GM18873 (cell line): ENCODE measurements at regions not wholly inside any gene's neighbourhood (a gene's known extent, or its start where the extent isn't known, plus 50 kb on each side); places are given as distances from the start of the nearest gene placed in this dataset.

ENCODE experiments used
- ATAC-seq: cut with Tn5 transposase; IDR thresholded peaks from one replicate; pipeline ENCODE4 v1.9.1; 2021; ENCODE audit warnings: mild to moderate bottlenecking, moderate library complexity, moderate number of reproducible peaks; ENCODE audit not compliant: unreplicated experiment, low FRiP score

DNA sequence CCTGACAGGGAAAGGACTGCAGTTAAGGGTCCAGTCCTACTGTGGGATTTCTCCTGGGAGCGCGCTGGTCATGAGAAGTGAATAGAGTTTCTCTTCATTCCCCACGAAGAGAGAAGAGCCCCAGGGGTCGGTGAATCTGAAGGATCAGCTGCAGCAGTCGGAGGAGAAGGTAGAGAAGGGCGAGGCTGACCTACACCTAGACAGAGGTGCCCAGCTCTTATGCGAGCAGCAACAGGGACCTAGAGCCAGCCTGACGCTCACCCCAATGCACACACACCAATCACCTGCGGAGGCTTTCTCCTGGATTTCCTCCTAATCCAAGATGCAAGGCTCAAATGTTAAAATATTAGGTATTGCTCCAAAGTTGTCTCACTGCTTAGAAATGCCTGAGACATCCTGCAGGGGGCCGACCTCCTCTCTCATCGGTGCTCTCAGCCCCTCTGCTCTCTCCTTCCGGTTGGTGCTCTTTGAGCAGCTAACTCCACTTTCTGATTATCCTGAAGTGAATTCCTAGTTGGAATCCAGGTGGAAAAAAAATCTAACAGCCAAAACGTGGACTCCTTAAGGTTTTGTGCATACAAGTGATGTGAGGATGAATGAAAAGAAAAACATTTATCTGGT, 176.4 kb downstream of the AHR start:
- ATAC-seq: no peak

DNA sequence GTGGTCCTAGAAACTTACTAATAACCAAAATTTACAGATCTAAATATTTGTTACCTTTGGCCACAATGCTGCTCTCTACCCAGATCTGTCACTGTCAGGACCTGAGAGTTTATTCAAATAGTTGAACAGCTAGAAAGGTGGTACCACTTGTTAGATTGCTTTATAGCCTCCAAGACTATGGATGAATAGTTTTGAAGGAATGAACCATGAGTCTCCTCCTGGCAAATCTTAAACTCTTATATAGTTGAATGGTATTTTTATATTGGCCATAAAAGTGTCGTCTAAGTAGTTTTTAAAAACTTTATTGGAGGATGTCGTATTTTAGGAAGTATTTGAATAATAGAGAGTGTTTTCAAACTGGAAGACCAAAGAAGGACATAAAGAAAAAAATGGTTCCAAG, 178.7 kb downstream of the AHR start:
- ATAC-seq: no peak

DNA sequence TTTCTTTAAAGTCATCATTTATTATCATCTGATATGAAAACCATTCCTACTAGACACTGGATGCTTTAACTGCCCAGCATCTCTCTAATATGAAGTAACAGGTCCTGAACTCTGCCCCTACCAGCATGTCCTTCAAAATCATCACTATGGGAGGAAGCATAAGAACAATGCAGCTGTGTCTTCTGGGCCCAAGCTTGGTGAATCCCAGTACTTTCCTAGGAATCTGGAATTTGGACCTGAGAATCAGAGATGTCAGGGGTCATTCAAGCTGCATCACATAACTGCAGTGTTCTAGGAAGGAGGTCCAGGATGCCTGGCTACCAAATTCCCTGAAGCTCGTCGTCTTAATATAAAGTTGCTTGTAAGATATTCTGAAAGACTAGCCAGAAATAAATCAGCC, 182.7 kb downstream of the AHR start:
- ATAC-seq: no peak

DNA sequence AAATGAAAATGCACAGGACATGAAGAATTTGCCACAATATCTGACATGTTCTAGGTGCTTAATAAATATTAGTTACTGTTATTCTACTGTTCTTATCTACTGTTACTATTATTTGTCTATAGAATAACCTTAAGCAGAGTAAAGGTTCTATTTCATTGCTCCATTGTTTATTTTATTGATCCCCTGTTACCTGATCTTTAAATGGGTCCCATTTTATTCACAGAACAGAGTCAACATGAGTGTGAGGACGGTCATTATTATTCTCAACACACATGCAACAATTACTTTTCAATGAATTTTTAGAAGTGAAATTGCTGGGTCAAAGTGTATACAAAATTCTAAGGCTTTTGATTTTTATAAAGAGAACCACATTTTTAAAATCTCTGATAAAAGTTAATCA, 186.9 kb downstream of the AHR start:
- no peak for ATAC-seq

DNA sequence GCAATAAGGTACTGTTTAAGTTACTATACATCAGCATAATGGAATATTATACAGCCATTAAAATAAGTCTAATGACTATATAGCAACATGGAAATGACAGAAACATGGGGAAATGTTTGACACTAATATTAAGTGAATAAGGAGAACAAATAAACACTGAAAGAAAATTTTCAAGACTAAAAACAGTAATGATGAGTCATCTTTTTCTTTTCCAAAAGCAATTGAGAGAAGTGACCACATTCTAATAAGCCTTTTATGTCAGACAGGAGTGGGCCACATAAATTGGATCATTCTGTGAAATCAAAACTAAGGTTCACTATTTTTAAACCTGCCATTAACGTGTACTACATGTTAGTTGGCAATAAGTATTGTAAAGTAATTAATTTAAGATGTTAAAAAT, 187.5 kb downstream of the AHR start:
- ATAC-seq: no peak

DNA sequence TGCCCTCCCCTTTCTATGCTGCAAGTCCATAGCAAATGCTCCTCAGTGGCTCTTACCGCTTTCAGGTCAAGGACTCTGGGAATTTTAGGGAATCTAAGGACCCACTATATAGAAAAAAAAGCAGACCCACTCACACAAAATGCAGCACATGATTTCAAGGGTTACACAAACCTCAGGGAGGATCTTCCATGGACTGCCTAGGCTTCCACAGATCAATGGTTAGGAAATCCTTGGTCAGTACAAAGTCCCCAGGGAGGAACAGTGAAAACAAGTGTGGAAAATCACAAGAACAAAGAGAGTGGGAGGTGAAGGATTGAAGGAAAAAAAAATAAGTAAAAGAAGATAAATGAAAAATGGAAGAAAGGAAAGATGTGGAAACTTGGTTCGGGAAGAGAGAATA, 188.4 kb downstream of the AHR start:
- no peak for ATAC-seq

DNA sequence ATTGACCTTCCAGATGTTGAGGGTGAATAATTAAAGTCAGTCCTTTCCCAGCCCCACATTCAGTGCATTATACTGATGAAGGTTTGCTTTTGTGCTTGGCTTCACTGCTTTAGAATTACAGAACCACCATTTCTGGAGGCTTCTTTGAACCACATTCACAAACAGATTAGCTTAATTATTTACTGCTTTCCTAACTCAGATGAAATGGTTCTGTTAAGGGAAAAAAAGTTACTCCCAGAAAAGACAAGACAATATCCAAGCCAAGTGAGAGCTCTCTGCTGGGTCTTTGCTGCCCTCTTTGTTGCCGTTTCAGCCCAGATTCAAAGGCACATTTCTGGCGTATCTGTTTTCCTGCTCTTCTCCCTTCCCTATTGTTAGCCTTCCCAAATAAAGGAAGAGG, 188.9 kb downstream of the AHR start:
- no peak for ATAC-seq

DNA sequence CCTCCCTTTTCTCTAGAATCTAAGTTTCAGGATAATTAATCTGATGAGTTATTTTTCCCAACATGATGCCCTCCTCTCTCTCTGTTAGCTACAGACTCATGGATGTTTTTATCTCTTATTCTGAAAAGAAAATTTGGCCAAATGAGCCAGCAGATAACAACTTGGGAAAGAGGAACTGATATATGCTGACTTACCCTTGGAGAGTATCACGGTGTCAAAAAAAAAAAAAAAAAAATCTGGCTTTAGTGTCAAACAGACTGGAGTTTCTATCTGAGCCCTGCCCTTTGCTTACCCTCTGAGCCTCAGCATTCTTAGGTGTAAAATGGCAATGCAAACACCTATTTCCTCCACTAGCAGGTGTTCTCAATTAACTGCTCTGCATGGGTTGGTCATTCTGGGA, 190.4 kb downstream of the AHR start:
- no peak for ATAC-seq

DNA sequence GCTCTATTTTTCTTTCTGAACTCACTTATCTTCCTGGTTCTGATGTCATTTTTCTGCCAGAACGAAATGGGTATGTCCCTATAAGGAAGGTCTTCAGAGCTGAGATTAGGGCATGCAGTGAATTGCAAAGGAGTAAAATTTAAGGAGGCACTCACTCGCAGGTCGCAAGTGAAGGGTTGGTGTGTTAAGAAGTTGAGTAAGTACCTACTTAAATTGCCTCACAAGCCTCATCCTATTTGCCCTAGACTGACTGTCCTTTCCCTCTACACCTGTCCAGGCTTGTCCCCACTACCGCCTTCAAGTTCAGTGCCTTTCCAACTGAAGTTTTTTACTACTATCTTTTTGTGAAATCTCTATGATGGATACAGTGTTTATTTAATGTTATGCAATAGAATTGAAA, 191.5 kb downstream of the AHR start:
- no peak for ATAC-seq

DNA sequence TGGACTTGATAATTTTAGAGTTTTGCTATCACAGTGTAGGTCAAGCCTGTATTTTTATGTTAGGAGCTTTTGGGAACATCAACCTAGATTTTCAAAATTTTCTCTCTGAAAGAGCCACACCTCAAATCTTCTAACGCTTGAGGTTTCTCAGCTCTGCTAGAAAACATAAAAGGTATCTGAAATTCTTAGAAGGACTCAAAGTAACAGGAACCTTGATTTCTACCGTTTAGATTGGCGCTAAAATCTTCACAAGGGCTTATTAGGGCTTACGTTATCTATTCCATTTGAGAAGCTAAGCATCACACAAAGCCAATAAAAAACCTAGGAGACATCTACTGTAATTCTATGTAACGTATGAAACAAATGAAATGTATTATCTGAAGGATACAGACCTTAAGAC, 192.4 kb downstream of the AHR start:
- no peak for ATAC-seq

DNA sequence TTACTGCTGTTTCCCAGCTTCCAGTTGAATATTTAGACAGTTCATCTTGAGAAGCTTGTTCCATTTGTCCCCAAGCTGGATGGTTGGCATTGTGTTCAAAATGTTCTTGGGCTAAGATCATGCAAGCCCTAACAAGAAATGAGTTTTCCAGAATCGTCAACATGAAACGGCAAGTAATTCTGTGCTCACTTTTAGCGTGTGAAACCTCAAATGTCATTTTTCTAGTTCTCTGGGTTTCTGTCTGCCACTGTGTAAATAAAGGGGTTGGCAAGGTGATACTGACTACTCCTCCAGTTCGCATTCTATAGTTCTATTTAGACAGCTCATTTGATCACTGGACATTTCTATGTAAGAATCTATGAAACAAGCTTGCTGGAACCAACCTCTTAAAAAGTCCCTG, 194.0 kb downstream of the AHR start:
- ATAC-seq: peak; percentile 52

DNA sequence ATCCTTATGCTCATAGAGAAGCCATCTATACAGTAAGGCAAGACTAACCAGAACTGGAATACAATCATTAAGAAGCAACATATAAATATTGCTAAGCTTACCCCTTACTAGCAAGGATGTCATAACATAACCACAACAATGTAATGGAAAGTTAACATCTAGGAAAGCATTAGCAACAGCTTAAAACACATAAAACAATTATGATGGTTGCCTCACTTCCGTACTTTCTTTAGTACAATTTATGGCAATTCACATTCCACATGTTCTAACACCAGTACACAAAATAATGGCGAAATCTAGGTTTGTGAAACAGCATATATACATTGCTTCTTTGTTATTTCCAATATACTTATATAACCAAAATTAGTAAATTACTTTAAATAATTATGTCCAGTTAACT, 195.0 kb downstream of the AHR start:
- no peak for ATAC-seq

DNA sequence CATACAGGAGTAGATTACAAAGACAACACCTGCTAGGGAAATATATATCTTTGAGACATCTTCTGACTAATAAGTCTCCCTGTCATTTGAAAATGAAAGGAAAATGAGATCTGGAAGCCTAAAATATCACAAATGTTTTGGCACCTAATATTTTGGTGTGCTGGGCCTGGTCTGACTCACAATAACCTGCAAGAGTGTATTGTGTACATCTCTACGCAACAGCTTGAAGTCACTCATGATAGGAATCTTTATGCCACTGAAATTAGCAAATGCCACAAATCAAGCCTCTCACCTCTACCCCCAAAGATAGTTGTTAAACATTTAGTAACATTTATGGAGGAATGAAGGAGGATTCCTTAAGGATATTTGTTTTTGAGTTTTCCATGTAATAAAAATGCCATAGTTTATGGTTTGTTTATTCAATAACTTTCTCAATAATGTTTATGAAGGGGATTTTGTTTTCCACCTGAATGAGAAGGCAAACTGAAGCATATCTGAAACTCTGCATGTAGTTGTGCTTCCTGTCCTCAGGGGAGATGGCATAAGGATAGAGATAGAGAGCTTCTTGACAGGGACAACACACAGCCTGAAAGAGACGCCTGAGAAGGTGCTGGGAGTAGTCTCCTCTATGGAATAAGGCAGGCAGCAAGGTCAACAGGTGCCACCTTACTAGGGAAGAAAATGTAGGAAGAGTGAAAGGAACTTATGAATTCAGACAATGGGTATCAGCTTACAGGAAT, 197.4 kb downstream of the AHR start:
- ATAC-seq: no peak

DNA sequence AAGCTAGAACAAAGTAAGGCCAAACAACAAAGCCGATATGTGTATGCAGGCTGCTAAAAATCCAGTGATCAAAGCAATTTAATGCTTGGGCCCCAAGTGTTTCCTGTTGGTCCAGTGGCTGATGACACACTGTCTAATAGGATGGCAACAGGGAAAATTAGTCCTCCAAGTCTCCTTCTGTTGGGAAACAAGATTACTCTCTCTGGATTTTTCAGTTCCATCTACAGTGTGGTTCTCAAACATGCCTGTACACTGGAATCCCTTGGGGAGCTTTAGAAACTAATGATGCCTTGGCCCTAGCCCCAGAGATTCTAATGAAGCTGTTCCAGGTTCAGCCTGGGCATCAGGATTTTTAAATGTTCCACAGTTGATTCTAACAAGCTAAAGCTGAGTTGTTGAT, 198.7 kb downstream of the AHR start:
- no peak for ATAC-seq

DNA sequence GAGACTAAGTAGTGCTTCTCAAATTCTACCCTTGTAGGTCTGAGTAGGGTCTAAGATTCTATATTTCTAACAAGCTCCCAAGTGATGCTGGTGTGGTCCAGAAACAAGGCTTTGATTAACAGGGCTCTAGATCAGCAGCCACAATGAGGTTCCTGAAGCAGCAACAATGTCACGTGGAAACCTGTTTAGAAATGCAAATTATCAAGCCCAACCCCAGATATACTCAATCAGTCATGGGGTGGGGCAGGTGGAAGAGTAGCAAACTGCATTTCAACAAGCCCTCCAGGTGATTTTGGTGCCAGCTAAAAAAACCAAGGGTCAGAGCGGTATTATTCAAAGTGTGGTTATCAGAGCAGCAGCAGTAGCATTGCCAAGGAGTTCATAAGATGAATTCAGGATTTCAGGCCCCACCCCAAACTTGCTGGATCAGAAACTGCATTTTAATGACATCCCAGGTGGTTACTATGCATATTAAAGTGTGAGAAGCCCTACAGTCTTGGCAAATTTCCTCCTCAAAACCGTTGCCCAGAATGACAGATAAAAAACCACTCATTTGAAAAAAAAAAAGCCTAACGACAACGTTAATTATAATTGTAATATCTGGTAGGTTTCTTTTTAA, 199.2 kb downstream of the AHR start:
- no peak for ATAC-seq

DNA sequence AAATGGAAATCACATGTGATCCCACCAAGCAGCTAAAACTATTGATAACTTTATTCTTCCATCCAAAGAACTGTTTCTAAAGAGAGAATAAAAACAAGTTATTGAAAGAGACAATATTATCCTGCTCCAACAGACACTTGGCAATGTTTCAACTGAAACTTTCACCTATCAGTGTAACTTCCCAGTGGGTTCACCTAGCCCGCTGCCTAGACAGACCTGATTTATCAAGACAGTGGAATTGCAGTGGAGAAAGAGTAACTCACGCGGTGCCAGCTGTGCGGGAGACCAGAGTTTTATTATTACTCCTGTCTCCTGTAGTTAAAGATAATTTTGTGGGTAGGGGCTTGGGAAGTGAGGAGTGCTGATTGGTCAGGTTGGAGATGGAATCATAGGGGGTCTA, 199.8 kb downstream of the AHR start:
- ATAC-seq: no peak

DNA sequence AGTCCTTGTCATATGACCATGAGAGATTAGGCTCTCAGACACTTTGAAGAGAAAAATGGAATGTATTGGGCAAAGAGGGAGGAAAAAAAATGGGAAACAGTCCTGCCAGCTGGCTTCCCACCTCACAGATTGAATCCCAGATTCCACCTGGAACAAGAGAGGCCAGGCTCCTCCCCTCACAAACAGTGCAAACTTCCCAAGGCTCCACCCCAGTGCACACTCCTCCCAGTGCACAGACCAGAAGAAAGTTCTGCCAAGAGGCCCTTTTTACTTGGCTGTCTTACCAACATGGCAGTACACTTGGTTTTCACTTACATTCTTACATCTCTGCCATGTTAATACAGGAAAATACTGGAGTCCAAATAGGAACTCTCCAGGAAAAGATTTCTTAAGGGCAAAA, 202.3 kb downstream of the AHR start:
- no peak for ATAC-seq

DNA sequence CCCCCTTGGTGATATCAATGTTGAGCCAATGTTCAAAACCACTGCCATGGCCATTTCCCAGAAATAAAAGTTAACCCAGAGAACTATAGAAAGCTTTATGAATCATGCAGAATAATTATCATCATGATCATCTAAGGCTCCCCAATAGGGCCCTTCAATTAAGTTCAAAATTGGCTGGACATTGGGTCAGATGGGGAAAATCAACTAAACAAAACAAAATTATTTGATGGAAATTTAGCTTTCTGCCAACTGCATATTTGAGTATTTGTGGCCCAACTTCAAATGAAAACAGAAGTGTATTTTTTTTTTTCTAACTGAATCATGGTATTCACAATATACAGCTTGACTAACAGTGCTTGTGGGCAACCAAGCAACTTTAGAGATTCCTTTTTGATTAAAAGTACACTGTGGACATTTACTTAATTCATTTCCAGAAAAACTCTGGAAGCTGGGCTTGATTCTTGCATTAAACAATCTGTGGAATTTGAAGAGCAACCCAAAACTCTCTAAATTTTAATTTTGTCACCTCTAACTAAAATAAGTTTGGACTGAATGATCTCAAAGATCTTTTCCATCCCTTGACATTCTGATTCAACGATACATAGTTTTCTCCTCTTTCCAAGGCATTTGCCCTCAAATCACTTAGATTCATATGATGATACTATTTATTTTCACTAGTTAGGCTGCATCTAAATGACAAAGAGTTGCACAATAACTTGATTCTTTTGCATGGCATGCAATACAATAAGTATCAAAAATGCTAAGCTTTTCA, 203.2 kb downstream of the AHR start:
- ATAC-seq: no peak

DNA sequence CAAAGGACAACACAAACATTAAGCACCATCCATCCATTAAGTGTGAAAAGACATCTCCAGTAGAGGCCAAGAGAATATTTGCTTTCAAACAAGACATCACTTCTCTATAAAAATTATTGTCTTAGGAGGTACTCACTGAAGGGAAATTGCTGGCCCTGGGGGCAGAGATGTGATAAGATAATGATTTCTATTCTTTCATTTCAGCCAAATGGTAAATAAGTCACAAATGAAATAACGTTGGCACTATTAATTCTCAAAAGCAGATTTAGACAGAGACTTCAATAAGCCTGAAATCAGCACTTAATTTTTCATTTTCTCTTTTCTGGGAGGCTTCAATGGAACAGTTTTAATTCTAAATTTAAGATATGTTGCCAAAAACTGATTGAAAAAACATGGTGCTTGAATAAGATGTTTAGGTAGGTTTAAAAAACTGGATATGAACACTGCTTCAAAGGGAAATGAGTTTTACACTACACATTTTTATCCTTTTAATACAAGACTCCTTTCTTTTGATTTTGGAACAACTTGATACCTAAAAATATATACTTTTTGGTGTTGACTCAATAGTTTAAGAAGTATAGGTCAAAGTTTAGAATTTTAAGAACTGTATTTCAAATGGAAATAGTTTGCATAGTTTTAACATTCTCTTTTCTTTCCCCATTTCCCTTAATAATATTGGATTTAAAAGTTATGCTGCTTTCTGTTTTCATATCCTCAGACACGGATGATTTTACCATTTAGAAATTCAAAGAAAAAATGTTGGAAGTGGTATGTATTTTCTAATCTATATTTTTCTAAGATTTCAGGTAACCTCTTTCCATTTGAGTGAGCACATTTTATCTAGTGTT, 204.0 kb downstream of the AHR start:
- ATAC-seq: no peak

DNA sequence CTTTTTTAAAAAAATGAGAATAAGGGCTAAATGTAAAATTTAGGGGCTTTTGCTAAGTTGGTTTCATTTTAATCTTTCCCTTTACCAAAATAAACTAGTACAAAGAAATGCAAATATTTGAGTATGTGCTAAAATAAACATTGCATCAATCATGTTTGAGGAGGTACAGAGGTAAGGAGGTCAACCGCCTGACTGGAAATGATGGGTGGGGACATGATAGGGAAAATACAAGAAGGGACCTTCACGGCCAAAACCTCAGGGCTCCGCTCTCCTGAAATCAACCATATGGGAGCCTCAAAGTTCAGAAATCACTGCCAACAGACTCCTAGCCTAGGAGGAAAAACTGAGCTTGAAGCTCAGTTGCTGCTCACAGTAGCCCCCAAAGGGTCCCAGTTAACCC, 207.6 kb downstream of the AHR start:
- ATAC-seq: peak; percentile 98
